HCT116 (cell line): ENCODE measurements at regions not wholly inside any gene's neighbourhood (a gene's known extent, or its start where the extent isn't known, plus 50 kb on each side); places are given as distances from the start of the nearest gene placed in this dataset.

Experiments used
- ATAC-seq: fragments of 200-7000 bp; cut with Tn5 transposase; 2 replicates; pipeline ENCODE4 v1.9.1; 2020; ENCODE audit warnings: mild to moderate bottlenecking, moderate library complexity
- BruUV-seq: library from RNA; stranded (reverse); fragments of 400-500 nt; replicated peaks from 2 replicates; lab custom pipeline; 2021; lab: Mats Ljungman, UMichigan
- CTCF ChIA-PET: fragments of 300-600 bp; sonication (Branson Sonifier 250); formaldehyde crosslinking; loops from one replicate; lab custom pipeline; 2021; ENCODE audit warnings: antibody characterized with exemption; lab: Charles Lee
- POLR2A ChIA-PET: fragments of 300-600, 350-600 bp; sonication (Branson Sonifier 250); formaldehyde crosslinking; loops from one replicate; lab custom pipeline; 2021; ENCODE audit warnings: antibody characterized with exemption; lab: Charles Lee
- RAD21 ChIA-PET, 2 experiments: fragments of 300-600 bp; sonication (Branson Sonifier 250); formaldehyde crosslinking; loops; one replicate each; lab custom pipeline; 2023; ENCODE audit warnings: low total read pairs in 2 of 2; ENCODE audit not compliant: uncharacterized antibody in 2 of 2, unreplicated experiment in 2 of 2, low non-redundant PET in 1 of 2; lab: Charles Lee
- DNase-seq: peaks from one replicate; pipeline ENCODE4 v3.0.0-alpha.2; 2010; ENCODE audit warnings: low read depth, low spot score
- H2AFZ ChIP-seq: fragments of 200-600 bp; shearing (Covaris generic), sonication (generic); 2 replicates; pipeline ENCODE4 v1.6.1; 2017; ENCODE audit warnings: low read depth, mixed run types, mixed read lengths, antibody characterized with exemption, low read length; ENCODE audit not compliant: poor library complexity, severe bottlenecking
- H3K27ac ChIP-seq: 2 replicates; pipeline ENCODE4 v1.5.1; 2012; ENCODE audit warnings: low read depth, low read length
- H3K27me3 ChIP-seq: fragments of 200-600 bp; sonication (generic); 2 replicates; pipeline ENCODE4 v1.6.1; 2016; ENCODE audit warnings: mixed run types, low read length, mixed read lengths; ENCODE audit not compliant: insufficient read depth
- H3K36me3 ChIP-seq, 2 experiments: fragments of 200-500 bp in 1 of 2; fragments of 200-600 bp in 1 of 2; sonication (Bioruptor generic) in 1 of 2; sonication (generic) in 1 of 2; 2 replicates each; pipeline versions ENCODE4 v1.5.1 to v1.6.1; 2014 to 2016; ENCODE audit warnings: low read length in 2 of 2, inconsistent platforms in 1 of 2, mixed read lengths in 1 of 2, mixed run types in 1 of 2; ENCODE audit not compliant: insufficient read depth in 2 of 2, control insufficient read depth in 1 of 2
- H3K4me1 ChIP-seq, 2 experiments: fragments of 200-600 bp in 1 of 2; sonication (generic) in 1 of 2; 2 replicates each; pipeline versions ENCODE4 v1.5.1 to v1.6.1; 2012 to 2017; ENCODE audit warnings: low read length in 2 of 2, inconsistent platforms in 1 of 2, mild to moderate bottlenecking in 1 of 2, mixed read lengths in 1 of 2, mixed run types in 1 of 2, moderate library complexity in 1 of 2; ENCODE audit not compliant: insufficient read depth in 2 of 2, control insufficient read depth in 1 of 2
- H3K4me2 ChIP-seq: fragments of 200-600 bp; sonication (generic); 2 replicates; pipeline ENCODE4 v1.6.1; 2017; ENCODE audit warnings: mixed run types, low read length, mixed read lengths
- H3K4me3 ChIP-seq, 2 experiments: fragments of 200-600 bp in 1 of 2; sonication (generic) in 1 of 2; replicated peaks in 1 of 2; 2 replicates each; pipeline ENCODE4 v1.5.1; 2011 to 2016; ENCODE audit warnings: low read length in 2 of 2, control low read depth in 1 of 2, low read depth in 1 of 2, mild to moderate bottlenecking in 1 of 2, mixed read lengths in 1 of 2, mixed run types in 1 of 2
- H3K79me2 ChIP-seq: fragments of 200-600 bp; sonication (generic); 2 replicates; pipeline ENCODE4 v1.6.1; 2017; ENCODE audit warnings: mild to moderate bottlenecking, mixed run types, low read length, moderate library complexity, mixed read lengths; ENCODE audit not compliant: insufficient read depth
- H3K9ac ChIP-seq: fragments of 200-600 bp; sonication (generic); 2 replicates; pipeline ENCODE4 v1.6.1; 2016; ENCODE audit warnings: low read length, mixed read lengths
- H3K9me2 ChIP-seq: fragments of 200-600 bp; sonication (generic), shearing (Covaris generic); 2 replicates; pipeline ENCODE4 v1.6.1; 2017; ENCODE audit warnings: mixed run types, mild to moderate bottlenecking, moderate library complexity; ENCODE audit not compliant: insufficient read depth
- H3K9me3 ChIP-seq, 2 experiments: fragments of 200-500 bp in 1 of 2; fragments of 200-600 bp in 1 of 2; sonication (Bioruptor generic) in 1 of 2; sonication (generic) in 1 of 2; 2 replicates each; pipeline ENCODE4 v1.6.1; 2014 to 2017; ENCODE audit warnings: low read length in 2 of 2, mixed read lengths in 2 of 2, inconsistent platforms in 1 of 2, low read depth in 1 of 2, mild to moderate bottlenecking in 1 of 2, mixed run types in 1 of 2, moderate library complexity in 1 of 2; ENCODE audit not compliant: control insufficient read depth in 1 of 2, insufficient read depth in 1 of 2
- H4K20me1 ChIP-seq: fragments of 200-600 bp; sonication (generic), shearing (Covaris generic); 2 replicates; pipeline ENCODE4 v1.6.1; 2017; ENCODE audit warnings: mixed run types, mild to moderate bottlenecking, moderate library complexity; ENCODE audit not compliant: insufficient read depth
- CBX3 ChIP-seq: IDR thresholded peaks from 2 replicates; pipeline ENCODE4 v1.6.1; 2012; ENCODE audit warnings: low read depth
- EGR1 ChIP-seq: IDR thresholded peaks from 2 replicates; pipeline ENCODE4 v1.6.1; 2012; ENCODE audit warnings: low read depth
- ELF1 ChIP-seq: IDR thresholded peaks from 2 replicates; pipeline ENCODE4 v1.6.1; 2012; ENCODE audit warnings: low read depth, borderline replicate concordance
- FOSL1 ChIP-seq: IDR thresholded peaks from 2 replicates; pipeline ENCODE4 v1.6.1; 2012; ENCODE audit warnings: low read depth
- JUND ChIP-seq: IDR thresholded peaks from 2 replicates; pipeline ENCODE4 v1.6.1; 2012
- POLR2A ChIP-seq: IDR thresholded peaks from 2 replicates; pipeline ENCODE4 v1.7.0; 2011; ENCODE audit warnings: borderline replicate concordance; ENCODE audit not compliant: insufficient read depth, insufficient read length; ENCODE audit errors: extremely low read depth
- POLR2AphosphoS5 ChIP-seq: IDR thresholded peaks from 2 replicates; pipeline ENCODE4 v1.6.1; 2011; ENCODE audit warnings: mild to moderate bottlenecking, low read depth, low read length, moderate library complexity
- RAD21 ChIP-seq: IDR thresholded peaks from 2 replicates; pipeline ENCODE4 v1.6.1; 2012; ENCODE audit warnings: low read depth, mild to moderate bottlenecking
- SIN3A ChIP-seq: IDR thresholded peaks from 2 replicates; pipeline ENCODE4 v1.6.1; 2012; ENCODE audit warnings: low read depth
- SP1 ChIP-seq: IDR thresholded peaks from 2 replicates; pipeline ENCODE4 v1.6.1; 2012; ENCODE audit warnings: low read depth
- SRF ChIP-seq: IDR thresholded peaks from 2 replicates; pipeline ENCODE4 v1.6.1; 2012; ENCODE audit warnings: low read depth
- TCF7L2 ChIP-seq: IDR thresholded peaks from 2 replicates; pipeline ENCODE4 v1.7.0; 2011; ENCODE audit warnings: borderline replicate concordance, inconsistent platforms; ENCODE audit not compliant: insufficient read depth, insufficient read length; ENCODE audit errors: extremely low read depth
- ZBTB33 ChIP-seq: IDR thresholded peaks from 2 replicates; pipeline ENCODE4 v1.6.1; 2011; ENCODE audit warnings: mild to moderate bottlenecking, low read length, moderate library complexity; ENCODE audit not compliant: insufficient replicate concordance; ENCODE audit errors: extremely low read depth
- ZFX ChIP-seq: fragments of 450-650 bp; IDR thresholded peaks from 2 replicates; pipeline ENCODE4 v1.6.1; 2017
- ZNF274 ChIP-seq: fragments of 200-500 bp; sonication (Bioruptor generic); IDR thresholded peaks from 2 replicates; pipeline ENCODE4 v1.6.1; 2014; ENCODE audit warnings: mild to moderate bottlenecking, low read depth, low read length, inconsistent platforms
- intact Hi-C: fragments of 100-400 bp; cut with micrococcal nuclease; formaldehyde crosslinking; loops from 2 replicates; pipeline ENCODE4 v1.10.0; 2022

- ATAC-seq: no peak
- Histone ChIP-seq H2AFZ (no peak overlapping the region), H3K9me2 (no peaks in the 10 kb centered on the region; the same call in 1 of the 2 replicates), H3K4me2 (no peak overlapping the region), H3K36me3 (no peaks in the 10 kb centered on the region), H3K27ac (no peak overlapping the region), H3K4me1 (no peaks in the 10 kb centered on the region)
- RAD21 ChIA-PET: no interaction called here
- POLR2A ChIA-PET: no interaction called here
- intact Hi-C loops: no loop called here
- TF ChIP-seq SIN3A (no peak), SRF (no peak), ZBTB33 (no peak), ZFX (no peak), ELF1 (no peak), EGR1 (no peak), POLR2AphosphoS5 (no peak), FOSL1 (no peak), SP1 (no peak), TCF7L2 (no peak), JUND (no peak), POLR2A (no peak), CBX3 (no peak), ZNF274 (no peak), RAD21 (no peak)
- TF ChIP-seq, all 23 proteins: peak for 0
- no peak for DNase-seq
- no peaks in the 10 kb centered on the region for H4K20me1 ChIP-seq
- CTCF ChIA-PET: no interaction called here
- no TSS peak for BruUV-seq
- no peaks in the 10 kb centered on the region for H3K9me3 ChIP-seq
- no peak overlapping the region for H3K9ac ChIP-seq
- no peaks in the 10 kb centered on the region for H3K27me3 ChIP-seq
- H3K79me2 ChIP-seq: no peaks in the 10 kb centered on the region
- H3K4me3 ChIP-seq: no peak overlapping the region
These were observed 148.6 kb downstream of the PPP1R3A start for GRCh38 chr7:113770146-113770738.
